Coronary artery (tissue), 2 donors: ENCODE measurements at regions not wholly inside any gene's neighbourhood (a gene's known extent, or its start where the extent isn't known, plus 50 kb on each side); places are given as distances from the start of the nearest gene placed in this dataset.

ENCODE experiments used
- DNase-seq: peaks from one replicate; pipeline ENCODE4 v3.0.0-alpha.2; 2017; ENCODE audit warnings: low spot score
- H3K27ac ChIP-seq, 2 donors: fragments of 200-600 bp; sonication (generic); one replicate each; pipeline ENCODE4 v1.5.1; 2016 to 2019
- H3K4me3 ChIP-seq: fragments of 200-600 bp; sonication (generic); 2 replicates; pipeline ENCODE4 v1.5.1; 2016; ENCODE audit warnings: mild to moderate bottlenecking, moderate library complexity
- CTCF ChIP-seq: fragments of 200-600 bp; sonication (generic); IDR thresholded peaks from one replicate; pipeline ENCODE4 v1.5.1; 2019; ENCODE audit warnings: antibody characterized with exemption

GRCh38 chr7:80385508-80385907 is 126.4 kb downstream of the GNAT3 start:
- H3K4me3 ChIP-seq = peak overlapping the region; percentile 11
- no peak for TF ChIP-seq CTCF
- H3K27ac ChIP-seq = no peak overlapping the region
- no peak for DNase-seq

DNA sequence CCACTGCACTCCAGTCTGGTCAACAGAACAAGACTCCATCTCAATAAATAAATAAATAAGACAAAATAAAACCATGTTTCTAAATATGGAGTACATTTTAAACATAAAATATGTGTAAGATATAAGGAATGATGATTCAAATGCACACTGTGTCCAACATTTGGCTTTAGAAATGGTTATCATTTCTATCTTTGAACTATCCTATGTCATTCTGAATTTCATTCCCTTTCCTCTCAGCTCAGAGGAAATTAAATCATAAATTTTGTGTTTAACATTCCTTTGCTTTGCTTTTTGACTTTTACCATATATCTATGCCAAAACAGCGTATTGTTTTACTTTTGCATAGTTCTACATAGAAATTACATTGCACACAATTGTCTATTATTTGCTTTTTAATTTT is 130.9 kb downstream of the GNAT3 start:
- no peak overlapping the region for H3K4me3 ChIP-seq
- no peak for DNase-seq
- TF ChIP-seq CTCF = no peak
- no peak overlapping the region for H3K27ac ChIP-seq

DNA sequence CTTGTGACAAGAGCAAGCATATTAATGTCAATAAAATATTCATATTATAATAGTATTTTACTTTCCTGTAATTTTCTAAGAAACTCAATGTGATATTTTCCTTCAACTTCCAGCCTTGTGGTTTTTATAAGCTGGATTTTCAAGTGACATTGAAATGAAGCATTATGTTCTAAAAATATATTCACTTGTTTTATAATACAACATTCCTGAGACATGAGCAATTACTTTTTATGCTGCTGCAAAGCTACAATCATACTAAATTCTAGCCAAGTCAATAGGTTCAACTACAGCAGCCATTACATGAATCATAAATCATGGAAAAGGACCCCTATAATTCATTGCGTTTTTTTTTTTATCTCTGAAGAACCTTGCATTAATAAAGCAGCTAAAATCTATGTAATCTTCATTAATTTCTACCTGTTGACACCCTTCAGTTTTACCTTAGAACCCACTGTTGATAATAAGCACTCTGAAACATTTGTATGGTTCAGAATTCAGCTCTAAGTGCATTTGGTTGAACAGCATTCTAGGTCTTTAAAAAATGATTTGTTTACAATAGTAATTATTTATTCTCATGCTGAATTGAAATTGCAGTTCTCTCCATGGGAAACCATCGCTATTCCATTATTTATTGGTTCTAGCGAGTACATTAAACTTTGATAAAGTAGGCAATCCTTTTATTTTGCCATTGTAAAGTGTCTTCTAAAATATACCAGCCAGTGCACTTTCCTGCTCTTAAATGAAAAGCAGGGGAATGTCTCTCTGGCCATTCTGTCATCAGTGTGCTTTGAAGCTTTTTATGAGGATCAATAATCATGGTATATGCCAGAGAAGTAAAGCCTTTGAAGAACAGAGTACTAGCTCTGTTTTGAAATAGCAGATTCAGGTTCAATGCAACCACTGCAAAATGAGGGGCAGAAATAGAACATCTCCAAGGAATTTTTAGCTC is 132.6 kb downstream of the GNAT3 start:
- DNase-seq = no peak
- no peak for TF ChIP-seq CTCF
- H3K4me3 ChIP-seq = no peak overlapping the region
- peak overlapping the region; percentile 27 to 65 for H3K27ac ChIP-seq

- no peak for DNase-seq
- H3K4me3 ChIP-seq = no peak overlapping the region
- H3K27ac ChIP-seq = no peak overlapping the region
- no peak for TF ChIP-seq CTCF
Observed at GRCh38 chr7:80374321-80374720, 137.5 kb downstream of the GNAT3 start.

GRCh38 chr7:80373429-80374032 is 138.3 kb downstream of the GNAT3 start:
- Histone ChIP-seq H3K4me3 (no peak overlapping the region), H3K27ac (no peak overlapping the region)
- no peak for TF ChIP-seq CTCF
- no peak for DNase-seq

DNA sequence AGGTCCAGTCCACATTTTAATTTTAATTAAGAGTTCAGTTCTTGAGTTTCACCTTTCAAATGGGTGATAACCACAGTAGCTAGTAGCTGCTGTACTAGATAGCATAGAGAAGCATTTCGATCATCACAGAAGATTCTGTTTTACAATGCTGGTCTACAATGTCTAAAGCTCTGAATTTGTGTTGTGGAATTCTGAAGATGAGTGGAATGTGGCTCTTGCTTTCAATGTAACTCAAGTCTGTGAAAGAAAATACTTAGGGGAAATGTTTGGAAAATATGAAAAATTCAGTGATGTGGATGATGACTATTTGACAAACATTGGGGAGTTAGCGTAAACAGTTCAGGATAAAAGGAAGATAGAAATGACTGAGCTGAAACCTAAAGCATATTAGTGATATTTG is 139.4 kb downstream of the GNAT3 start:
- no peak for DNase-seq
- no peak overlapping the region for H3K4me3 ChIP-seq
- no peak for TF ChIP-seq CTCF
- no peak overlapping the region for H3K27ac ChIP-seq

DNA sequence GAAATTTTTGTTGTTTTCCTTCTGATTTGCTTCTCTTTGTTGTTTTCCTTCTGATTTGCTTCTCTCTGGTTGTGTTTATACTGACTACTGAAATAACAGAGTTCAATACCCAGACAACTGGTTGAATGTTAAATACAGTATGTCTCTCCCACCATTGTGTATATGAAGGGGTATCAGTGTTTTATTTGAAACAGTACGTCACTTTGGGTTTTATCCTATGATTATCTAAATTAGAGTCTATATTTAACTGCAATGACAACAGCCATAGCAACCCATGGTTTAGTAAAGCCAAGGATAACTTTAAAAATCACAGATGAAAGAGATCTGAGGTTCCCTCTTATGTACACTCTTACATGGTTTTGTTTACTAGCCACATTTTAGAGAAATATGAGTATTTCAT is 141.3 kb downstream of the GNAT3 start:
- H3K4me3 ChIP-seq = no peak overlapping the region
- TF ChIP-seq CTCF = no peak
- H3K27ac ChIP-seq = no peak overlapping the region
- DNase-seq = no peak
